HepG2 (cell line): ENCODE measurements at regions not wholly inside any gene's neighbourhood (a gene's known extent, or its start where the extent isn't known, plus 50 kb on each side); places are given as distances from the start of the nearest gene placed in this dataset.
A peak's percentile ranks its signal among the peaks of the same experiment; 100 is the strongest.

ENCODE experiments used
- ATAC-seq: fragments of 200-7000 bp; cut with Tn5 transposase; 3 replicates; pipeline ENCODE4 v1.9.1; 2020; ENCODE audit warnings: mild to moderate bottlenecking, moderate library complexity
- BruUV-seq: library from RNA; stranded (reverse); fragments of 400-500 nt; replicated peaks from 2 replicates; lab custom pipeline; 2021; lab: Mats Ljungman, UMichigan
- CTCF ChIA-PET: fragments of 300-600 bp; formaldehyde crosslinking; extraction: SDS; loops from one replicate; lab custom pipeline; 2021; ENCODE audit warnings: low total read pairs, inconsistent platforms, low intra/inter-chr PET ratio; lab: Yijun Ruan, JAX
- POLR2A ChIA-PET: fragments of 350-600 bp; sonication (Branson Sonifier 250); formaldehyde crosslinking; loops from one replicate; lab custom pipeline; 2020; ENCODE audit warnings: antibody characterized with exemption, inconsistent platforms; lab: Yijun Ruan, JAX
- DNase-seq: peaks from one replicate; pipeline ENCODE4 v3.0.0-alpha.2; 2015; ENCODE audit warnings: low spot score
- FAIRE-seq: peaks from 3 replicates; lab custom pipeline; 2011; peaks lifted over from hg19 to GRCh38; lab: Jason Lieb, UNC
- H2AFZ ChIP-seq: one replicate; pipeline ENCODE4 v1.6.1; 2011; ENCODE audit warnings: low read length, inconsistent platforms
- H3K27ac ChIP-seq: fragments of 300-600 bp; 3 replicates; pipeline ENCODE4 v1.8.0; 2011; ENCODE audit warnings: mixed run types, mild to moderate bottlenecking, mixed read lengths, low read length, inconsistent platforms; ENCODE audit not compliant: insufficient read depth; ENCODE audit errors: extremely low read length
- H3K27me3 ChIP-seq, 2 experiments: fragments of 200-600 bp in 1 of 2; 2 replicates in 1 of 2; 3 replicates in 1 of 2; pipeline versions ENCODE4 v1.6.0 to v1.8.0; 2011; ENCODE audit warnings: low read length in 2 of 2, mild to moderate bottlenecking in 2 of 2, moderate library complexity in 2 of 2, inconsistent platforms in 1 of 2; ENCODE audit not compliant: insufficient read depth in 2 of 2, control insufficient read depth in 1 of 2
- H3K36me3 ChIP-seq, 2 experiments: fragments of 200-600 bp in 1 of 2; replicated peaks in 1 of 2; 2 replicates in 1 of 2; 3 replicates in 1 of 2; pipeline versions ENCODE4 v1.5.1 to v1.8.0; 2011; ENCODE audit warnings: low read length in 2 of 2, inconsistent platforms in 1 of 2; ENCODE audit not compliant: insufficient read depth in 2 of 2, control insufficient read depth in 1 of 2
- H3K4me1 ChIP-seq: 2 replicates; pipeline ENCODE4 v1.5.1; 2012; ENCODE audit warnings: low read length, inconsistent platforms; ENCODE audit not compliant: insufficient read depth
- H3K4me2 ChIP-seq: 2 replicates; pipeline ENCODE4 v1.6.0; 2011; ENCODE audit warnings: low read depth, low read length, inconsistent platforms
- H3K4me3 ChIP-seq, 3 experiments: fragments of 200-600 bp in 1 of 3; sonication (generic), shearing (Covaris generic) in 1 of 3; replicated peaks in 1 of 3; 2 replicates each; pipeline ENCODE4 v1.5.1; 2011 to 2016; ENCODE audit warnings: low read length in 3 of 3, inconsistent platforms in 2 of 3, low read depth in 2 of 3, mild to moderate bottlenecking in 2 of 3, control low read depth in 1 of 3, mixed read lengths in 1 of 3; ENCODE audit not compliant: insufficient read depth in 1 of 3
- H3K79me2 ChIP-seq: one replicate; pipeline ENCODE4 v1.6.1; 2011; ENCODE audit warnings: low read length, inconsistent platforms; ENCODE audit not compliant: insufficient read depth
- H3K9ac ChIP-seq: 2 replicates; pipeline ENCODE4 v1.6.0; 2011; ENCODE audit warnings: mild to moderate bottlenecking, low read depth, low read length, inconsistent platforms; ENCODE audit not compliant: insufficient read depth
- H3K9me3 ChIP-seq: 2 replicates; pipeline ENCODE4 v1.5.1; 2012; ENCODE audit warnings: mild to moderate bottlenecking, low read length
- H4K20me1 ChIP-seq: 2 replicates; pipeline ENCODE4 v1.6.0; 2011; ENCODE audit warnings: inconsistent platforms, mild to moderate bottlenecking, low read length, moderate library complexity; ENCODE audit not compliant: insufficient read depth
- AHDC1 ChIP-seq: sonication (generic); formaldehyde crosslinking; IDR thresholded peaks from 2 replicates; pipeline ENCODE4 v1.5.1; 2020; ENCODE audit warnings: mild to moderate bottlenecking, missing genetic modification reagents, borderline replicate concordance
- AHR ChIP-seq: IDR thresholded peaks from 2 replicates; pipeline ENCODE4 v1.6.1; 2018; ENCODE audit warnings: missing genetic modification reagents, missing compliant biosample characterization
- CENPBD1 ChIP-seq: sonication (generic); formaldehyde crosslinking; IDR thresholded peaks from 2 replicates; pipeline ENCODE4 v1.8.0; 2022; ENCODE audit warnings: missing genetic modification reagents, low read depth, mild to moderate bottlenecking, borderline replicate concordance
- JUND ChIP-seq: sonication (generic); formaldehyde crosslinking; IDR thresholded peaks from 2 replicates; pipeline ENCODE4 v1.8.0; 2022; ENCODE audit warnings: mild to moderate bottlenecking, missing genetic modification reagents
- POLR2AphosphoS5 ChIP-seq: IDR thresholded peaks from 2 replicates; pipeline ENCODE4 v1.6.1; 2012; ENCODE audit warnings: low read depth, low read length
- USF2 ChIP-seq, 2 experiments: sonication (generic) in 1 of 2; formaldehyde crosslinking in 1 of 2; IDR thresholded peaks; 2 replicates each; pipeline versions ENCODE4 v1.5.1 to v1.6.1; 2011 to 2020; ENCODE audit warnings: borderline replicate concordance in 1 of 2, low read depth in 1 of 2, low read length in 1 of 2, mild to moderate bottlenecking in 1 of 2, missing genetic modification reagents in 1 of 2, moderate library complexity in 1 of 2
- ZNF431 ChIP-seq: sonication (generic); formaldehyde crosslinking; IDR thresholded peaks from 2 replicates; pipeline ENCODE4 v1.9.0; 2022; ENCODE audit warnings: missing genetic modification reagents, low read depth, mild to moderate bottlenecking, borderline replicate concordance
- WGBS: methylation state at CpG from one replicate; pipeline ENCODE4 v1.1.6; 2017; ENCODE audit warnings: low lambda C conversion rate; 5-methylcytosine and 5-hydroxymethylcytosine counted together
- in situ Hi-C: cut with HindIII; loops from 2 replicates; pipeline ENCODE4 v1.10.0; 2017; ENCODE audit warnings: low pct_unique_long_range_greater_than_20kb; ENCODE audit not compliant: extremely low pct_ligation_motif_present
- intact Hi-C: fragments of 100-400 bp; cut with micrococcal nuclease; formaldehyde crosslinking; loops from one replicate; pipeline ENCODE4 v1.10.0; 2022; ENCODE audit not compliant: unreplicated experiment

GRCh38 chr20:23143986-23144690 is 58.0 kb upstream of the CD93 start:
- H3K4me2 ChIP-seq: no peak overlapping the region
- no peaks in the 10 kb centered on the region for H4K20me1 ChIP-seq
- WGBS: 57% methylated on average over 8 of the region's 8 CpGs
- no peak overlapping the region for H3K9ac ChIP-seq
- intact Hi-C loops: no loop called here
- H3K36me3 ChIP-seq: no peaks in the 10 kb centered on the region
- no peak overlapping the region for H2AFZ ChIP-seq
- FAIRE-seq: no peak
- H3K27me3 ChIP-seq: 0 out of 5 replicates have a peak, but pooled peaks cover 2 to 5% of the 10 kb centered on the region in 2 experiments
- no peak for ATAC-seq
- CTCF ChIA-PET: no interaction called here
- in situ Hi-C loops: no loop called here
- POLR2A ChIA-PET: interaction anchor here (1.8 kb wide), 1 partner anchor 8 kb away, joined by 5 read pairs; no protein-coding TSS in a partner anchor
- TF ChIP-seq USF2 (IDR thresholded peaks at IDR 0.05; ENCODE audit: low read depth, low read length) (peak; percentile 8; the same call in 1 of the 2 replicates), USF2 (CRISPR knock-in tag; IDR thresholded peaks at IDR 0.05; ENCODE audit: borderline replicate concordance) (no peak), JUND (no peak), AHR (CRISPR knock-in tag) (no peak), ZNF431 (no peak), CENPBD1 (CRISPR knock-in tag) (no peak), AHDC1 (no peak), POLR2AphosphoS5 (no peak)
- no peak overlapping the region for H3K27ac ChIP-seq
- peaks cover 39% of the 10 kb centered on the region for H3K4me1 ChIP-seq
- no peak for DNase-seq
- no peak overlapping the region for H3K4me3 ChIP-seq
- no TSS peak for BruUV-seq
- no peaks in the 10 kb centered on the region for H3K79me2 ChIP-seq
- H3K9me3 ChIP-seq: peaks cover 5% of the 10 kb centered on the region; the same call in 1 of the 2 replicates
